Spleen (tissue), 7 donors: ENCODE measurements at regions not wholly inside any gene's neighbourhood (a gene's known extent, or its start where the extent isn't known, plus 50 kb on each side); places are given as distances from the start of the nearest gene placed in this dataset.

Experiments used
- CTCF ChIP-seq, 11 experiments: fragments of 200-600 bp in 7 of 11; fragments of 450-650 bp in 4 of 11; sonication (generic) in 4 of 11; IDR thresholded peaks in 8 of 11; conservative IDR thresholded peaks in 3 of 11; 1 replicate in 7 of 11; 2 replicates in 4 of 11; pipeline versions ENCODE4 v1.4.0 to v1.8.0; 2016 to 2021; ENCODE audit warnings: antibody characterized with exemption in 11 of 11, inconsistent platforms in 4 of 11, mild to moderate bottlenecking in 1 of 11
- POLR2AphosphoS5 ChIP-seq, 3 donors: sonication (generic); formaldehyde crosslinking; IDR thresholded peaks; one replicate each; pipeline ENCODE4 v1.5.1; 2017; ENCODE audit warnings: antibody characterized with exemption in 3 of 3
- donor health status: DM: no; HTN: no; CAD: no; lungs with moderate emphysema.
- donor health status: DM: no; HTN: no; CAD: no.
- donor health status: DM: no; HTN: no; CAD: no.

GRCh38 chr4:97121493-97121892 is 1021.8 kb downstream of the STPG2 start:
- TF ChIP-seq CTCF (IDR thresholded peaks at IDR 0.05 in 8 of 11, conservative IDR thresholded peaks at IDR 0.05 in 3 of 11) (no peak), POLR2AphosphoS5 (IDR thresholded peaks at IDR 0.05) (no peak)
